ENCODE measurements at regions not wholly inside any gene's neighbourhood (a gene's known extent, or its start where the extent isn't known, plus 50 kb on each side); places are given as distances from the start of the nearest gene placed in this dataset.

DNA sequence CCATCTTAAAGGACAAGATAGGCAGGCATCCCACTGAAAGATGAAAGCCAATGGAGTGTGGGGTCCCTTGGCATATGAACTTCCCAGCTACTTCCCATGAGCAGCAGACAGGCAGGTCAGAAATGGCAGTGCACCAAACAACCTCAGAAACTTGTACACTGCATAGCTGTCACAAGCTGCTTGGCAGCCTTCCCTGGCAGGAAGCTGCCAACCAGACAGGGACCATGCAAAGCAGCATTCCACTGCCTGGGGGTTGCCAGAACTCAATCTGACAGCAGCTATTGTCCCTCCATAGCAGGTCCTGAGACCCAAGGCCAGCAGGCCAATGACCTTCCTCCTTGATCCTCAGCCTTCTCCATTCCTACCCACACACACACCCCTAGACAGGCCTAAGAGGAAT, 139.5 kb downstream of the PLCE1 start:
- TF ChIP-seq POLR2A (IDR thresholded peaks at IDR 0.05) = no peak
- TF ChIP-seq, protein P1, sequence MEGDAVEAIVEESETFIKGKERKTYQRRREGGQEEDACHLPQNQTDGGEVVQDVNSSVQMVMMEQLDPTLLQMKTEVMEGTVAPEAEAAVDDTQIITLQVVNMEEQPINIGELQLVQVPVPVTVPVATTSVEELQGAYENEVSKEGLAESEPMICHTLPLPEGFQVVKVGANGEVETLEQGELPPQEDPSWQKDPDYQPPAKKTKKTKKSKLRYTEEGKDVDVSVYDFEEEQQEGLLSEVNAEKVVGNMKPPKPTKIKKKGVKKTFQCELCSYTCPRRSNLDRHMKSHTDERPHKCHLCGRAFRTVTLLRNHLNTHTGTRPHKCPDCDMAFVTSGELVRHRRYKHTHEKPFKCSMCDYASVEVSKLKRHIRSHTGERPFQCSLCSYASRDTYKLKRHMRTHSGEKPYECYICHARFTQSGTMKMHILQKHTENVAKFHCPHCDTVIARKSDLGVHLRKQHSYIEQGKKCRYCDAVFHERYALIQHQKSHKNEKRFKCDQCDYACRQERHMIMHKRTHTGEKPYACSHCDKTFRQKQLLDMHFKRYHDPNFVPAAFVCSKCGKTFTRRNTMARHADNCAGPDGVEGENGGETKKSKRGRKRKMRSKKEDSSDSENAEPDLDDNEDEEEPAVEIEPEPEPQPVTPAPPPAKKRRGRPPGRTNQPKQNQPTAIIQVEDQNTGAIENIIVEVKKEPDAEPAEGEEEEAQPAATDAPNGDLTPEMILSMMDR (IDR thresholded peaks at IDR 0.05) = no peak
